ENCODE measurements at regions not wholly inside any gene's neighbourhood (a gene's known extent, or its start where the extent isn't known, plus 50 kb on each side); places are given as distances from the start of the nearest gene placed in this dataset.

GRCh38 chr4:123495530-123495929, 98.9 kb downstream of the SPRY1 start:
- TF ChIP-seq CTCF (IDR thresholded peaks at IDR 0.05; ENCODE audit: low read depth, low read length, poor library complexity, severe bottlenecking) (no peak), EZH2phosphoT487 (IDR thresholded peaks at IDR 0.05; ENCODE audit: borderline replicate concordance, low read length) (no peak)

All from DOHH2 (cell line).